DMS153 (cell line): ENCODE measurements at regions not wholly inside any gene's neighbourhood (a gene's known extent, or its start where the extent isn't known, plus 50 kb on each side); places are given as distances from the start of the nearest gene placed in this dataset.

Source experiments
- DNase-seq: peaks from one replicate; lab custom pipeline; 2025; lab: John Stamatoyannopoulos, UW

DNA sequence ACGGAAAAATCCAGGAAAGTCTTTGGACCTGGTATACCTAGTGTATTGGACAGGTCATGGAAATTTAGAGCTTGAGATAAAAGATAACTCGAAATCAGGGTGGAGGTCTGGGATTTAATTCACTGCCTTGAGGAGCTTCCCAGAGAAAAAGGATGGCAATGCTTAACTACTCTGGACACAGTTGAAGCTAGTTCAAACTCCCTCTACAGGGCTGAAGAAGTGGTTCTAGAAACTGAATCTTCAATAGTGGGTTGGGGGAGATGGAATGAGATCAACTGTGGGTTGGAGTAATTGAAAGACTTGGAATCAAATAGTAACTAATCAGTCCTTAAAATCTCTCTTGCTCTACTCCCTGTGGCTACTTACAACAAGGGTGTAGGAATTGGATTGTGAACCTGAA, 600.1 kb downstream of the IRS1 start:
- no peak for DNase-seq

DNA sequence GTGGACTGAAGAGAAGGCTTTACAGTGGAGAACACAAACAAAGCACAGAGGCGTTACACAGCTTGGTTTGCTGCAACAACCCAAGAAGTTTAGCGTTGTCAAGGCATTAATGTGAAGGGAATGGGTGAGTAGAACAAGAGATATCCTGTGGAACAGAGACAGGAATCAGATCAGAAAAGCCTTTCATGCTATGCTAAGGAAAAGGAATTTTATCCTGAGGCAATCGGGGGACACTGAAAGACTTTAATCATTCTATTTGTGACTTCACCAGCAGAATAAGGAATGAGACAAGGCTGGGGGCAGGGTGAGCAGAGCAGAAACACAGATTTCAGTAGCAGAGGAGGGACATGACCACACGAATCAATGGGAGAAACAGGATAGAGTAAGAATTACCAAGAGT, 600.7 kb downstream of the IRS1 start:
- DNase-seq: no peak

DNA sequence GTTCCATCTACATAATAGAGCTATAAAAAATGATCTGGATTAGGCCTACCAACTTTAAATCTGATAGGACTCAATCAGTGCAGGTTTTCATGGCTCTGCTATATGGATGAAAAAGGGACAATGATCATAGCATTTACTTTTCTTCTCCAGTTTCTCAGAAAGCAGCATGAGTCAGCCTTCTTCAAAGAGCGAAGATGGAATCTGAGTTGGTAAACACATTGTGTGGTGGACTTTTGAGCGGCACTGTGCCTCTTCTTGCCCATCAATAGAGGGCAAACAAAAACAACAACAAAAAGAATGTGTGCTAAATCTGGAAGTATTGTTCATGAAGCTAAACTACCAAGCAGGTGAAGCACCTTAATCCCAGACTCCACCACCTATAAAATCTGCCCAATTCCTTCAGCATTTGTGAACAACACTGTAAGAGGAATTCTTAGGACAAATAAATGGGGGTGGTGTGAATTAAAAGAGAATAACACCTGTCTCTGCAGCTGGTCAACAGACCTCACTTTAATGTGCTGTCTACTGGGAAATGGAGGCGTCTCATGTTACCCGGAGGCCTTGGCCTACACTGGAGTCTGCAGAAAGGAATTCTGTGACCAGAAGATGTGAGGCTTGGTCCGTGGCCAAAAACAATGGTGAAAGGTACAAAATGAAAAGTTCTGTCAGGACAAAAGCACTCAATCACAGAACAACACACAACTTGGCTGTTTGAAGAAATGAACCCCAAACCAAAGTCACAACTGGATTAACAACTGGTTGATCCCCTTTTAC, 609.0 kb downstream of the IRS1 start:
- DNase-seq: no peak

DNA sequence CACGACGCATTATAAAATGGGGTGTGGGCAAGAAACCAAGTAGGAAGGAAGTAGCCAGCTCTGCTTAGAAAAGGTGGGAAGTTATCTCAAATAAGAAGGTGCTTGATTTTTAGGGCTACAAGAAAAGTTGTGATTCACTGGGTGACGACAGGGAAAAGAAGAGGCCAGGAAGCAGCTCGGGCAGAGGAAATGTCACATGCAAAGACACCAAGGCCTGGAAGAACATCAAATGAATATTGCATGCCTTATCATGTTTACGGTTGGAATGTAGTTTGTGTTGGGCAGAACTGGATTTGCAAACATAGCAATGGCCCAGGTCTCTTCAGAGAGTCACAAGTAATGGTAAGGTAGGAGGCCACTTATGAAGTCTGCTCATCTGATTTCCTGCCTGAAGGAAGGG, 610.6 kb downstream of the IRS1 start:
- no peak for DNase-seq

DNA sequence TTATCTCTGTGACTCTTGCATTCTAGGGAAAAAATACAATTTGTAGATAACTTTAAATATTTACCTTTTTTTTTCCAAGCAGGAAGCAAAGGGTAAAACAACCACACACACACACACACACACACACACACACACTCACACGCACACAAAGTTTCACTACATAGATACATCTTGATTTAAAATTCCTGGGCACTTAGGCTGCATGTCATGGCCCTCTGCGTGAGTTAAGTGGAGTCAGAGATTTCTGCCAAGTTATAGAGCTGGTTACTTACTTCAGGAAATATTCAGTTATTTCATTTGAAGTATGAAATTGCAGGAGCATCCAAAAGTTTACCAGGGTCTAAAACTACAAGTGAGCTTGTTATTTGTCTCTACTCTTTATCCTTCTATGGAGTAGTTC, 612.0 kb downstream of the IRS1 start:
- DNase-seq: no peak

DNA sequence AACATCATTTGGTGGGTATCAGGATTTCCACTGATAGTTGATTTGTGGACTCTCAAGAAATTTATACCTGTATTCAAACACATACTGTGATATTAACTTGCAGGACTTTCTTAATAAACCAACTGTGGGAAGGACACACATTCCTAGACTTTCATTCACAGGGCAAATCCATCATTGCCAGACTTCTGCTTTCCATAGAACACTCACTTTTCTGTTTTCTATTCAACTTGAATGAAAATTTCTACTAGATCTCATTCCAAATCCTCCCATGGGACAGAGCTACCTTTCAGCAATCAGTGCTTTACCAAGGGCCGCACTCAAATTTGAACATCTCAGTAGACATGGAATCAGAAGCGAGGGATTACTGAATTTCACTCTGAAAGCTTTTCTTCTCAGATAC, 612.5 kb downstream of the IRS1 start:
- DNase-seq: no peak

DNA sequence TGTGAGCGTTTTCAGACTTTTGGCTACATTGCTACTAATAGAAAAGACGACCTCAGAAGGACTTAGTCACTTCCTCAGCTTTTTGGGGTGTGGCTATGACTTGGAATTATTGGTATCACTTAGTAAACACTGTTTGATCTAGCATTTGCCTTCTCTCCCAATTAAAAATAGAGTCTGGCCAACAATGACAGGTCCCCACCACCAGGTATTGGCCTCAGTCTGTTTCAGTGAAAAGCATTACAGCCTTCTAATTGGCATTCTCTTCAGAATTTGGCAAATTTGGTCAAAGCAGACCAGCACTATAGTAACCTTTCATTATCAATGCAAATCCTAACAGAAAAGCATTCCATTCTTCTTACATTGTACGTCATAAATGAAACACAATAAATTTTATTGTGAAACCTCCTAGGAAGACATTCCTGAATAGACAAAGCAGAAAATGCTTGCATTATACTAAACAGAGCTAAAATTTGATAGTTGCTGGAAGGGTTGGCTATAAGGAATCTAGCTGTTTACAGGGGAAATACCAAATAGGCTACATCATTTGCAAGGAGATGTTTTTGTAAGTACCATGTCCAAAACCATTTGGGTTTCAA, 613.9 kb downstream of the IRS1 start:
- DNase-seq: no peak

DNA sequence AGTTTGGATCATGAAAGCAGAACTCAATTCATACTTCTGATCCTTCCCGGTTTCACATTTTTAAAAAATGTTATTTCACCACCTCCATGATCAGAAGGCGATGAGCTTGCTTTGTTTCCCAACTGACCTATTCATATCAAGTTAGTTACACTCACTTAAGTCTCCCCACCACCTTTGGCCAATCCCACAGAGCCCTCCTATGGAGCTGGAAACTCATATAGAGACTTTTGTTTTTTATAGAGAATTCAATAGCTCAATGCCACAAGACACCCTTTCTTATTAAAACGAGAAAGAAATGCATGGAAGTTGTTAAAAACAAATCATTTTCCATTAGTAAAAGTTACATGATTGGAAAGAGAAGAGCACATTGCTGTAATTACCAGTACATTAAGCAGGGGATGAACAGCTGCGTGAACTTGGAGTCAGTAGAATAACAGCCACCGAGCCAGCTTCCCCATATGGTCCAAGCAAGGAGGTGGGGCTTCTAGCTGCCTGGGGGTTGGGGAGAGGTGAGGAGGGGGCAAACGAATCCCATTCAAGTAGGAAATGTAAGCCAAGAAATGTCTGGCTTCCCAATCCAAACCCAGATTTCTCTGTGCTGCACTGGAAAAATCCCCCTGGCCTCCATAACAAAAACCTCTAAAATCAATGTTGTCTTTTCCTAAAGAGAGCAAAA, 614.5 kb downstream of the IRS1 start:
- no peak for DNase-seq

DNA sequence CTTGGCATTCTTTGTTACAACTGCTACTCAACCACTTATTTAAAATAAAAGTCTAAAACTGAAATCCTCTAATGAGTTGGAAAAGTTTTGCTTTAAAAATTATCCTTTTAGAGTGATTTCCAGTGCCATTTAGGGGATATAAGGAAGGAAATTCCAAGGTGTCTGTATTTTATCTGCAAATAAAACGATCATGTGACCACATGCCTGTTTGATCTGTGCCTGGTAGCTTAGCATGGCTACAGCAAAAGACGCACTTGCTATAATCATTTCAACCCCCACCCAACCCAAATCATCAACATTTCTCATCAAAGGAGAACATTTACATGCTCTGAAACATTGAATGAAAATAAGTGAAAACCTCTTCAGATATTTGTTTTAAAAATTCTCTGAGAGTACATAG, 615.1 kb downstream of the IRS1 start:
- no peak for DNase-seq

DNA sequence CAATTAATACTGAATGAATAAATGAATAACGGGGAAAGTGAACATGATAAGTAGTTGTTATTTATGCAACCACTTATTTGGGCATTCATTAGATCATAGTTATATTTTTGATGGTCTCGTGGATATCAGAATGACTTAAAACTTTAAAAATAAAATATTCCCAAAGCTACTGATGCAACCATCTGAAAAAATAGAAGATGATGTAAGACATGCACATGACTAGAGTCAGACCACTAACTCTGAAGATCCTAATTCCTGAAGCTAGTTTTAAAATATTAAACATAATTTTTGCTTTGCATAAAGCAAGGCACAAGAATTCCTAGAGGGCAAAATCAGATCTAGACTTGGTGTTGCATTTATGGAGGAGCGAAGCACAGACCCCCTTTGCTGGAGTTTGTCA, 616.1 kb downstream of the IRS1 start:
- DNase-seq: no peak

DNA sequence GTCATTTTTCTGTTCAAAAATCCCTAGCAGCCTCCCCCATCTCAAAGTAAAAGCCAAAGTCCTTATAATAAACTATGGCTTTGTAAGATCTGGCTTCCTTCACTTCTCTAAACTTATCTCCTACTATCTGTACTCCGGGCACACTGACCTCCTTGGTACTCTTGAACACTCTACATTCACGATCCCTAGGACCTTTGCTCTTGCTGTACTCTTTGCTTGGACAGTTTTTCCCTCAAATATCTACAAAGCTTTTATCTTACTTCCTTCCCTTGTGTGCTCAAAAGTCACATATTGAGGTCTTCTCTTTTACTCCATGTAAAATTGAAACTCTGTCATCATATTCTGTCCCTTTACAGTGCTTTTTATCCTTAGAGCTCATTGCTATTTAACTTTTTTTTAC, 616.6 kb downstream of the IRS1 start:
- DNase-seq: no peak

DNA sequence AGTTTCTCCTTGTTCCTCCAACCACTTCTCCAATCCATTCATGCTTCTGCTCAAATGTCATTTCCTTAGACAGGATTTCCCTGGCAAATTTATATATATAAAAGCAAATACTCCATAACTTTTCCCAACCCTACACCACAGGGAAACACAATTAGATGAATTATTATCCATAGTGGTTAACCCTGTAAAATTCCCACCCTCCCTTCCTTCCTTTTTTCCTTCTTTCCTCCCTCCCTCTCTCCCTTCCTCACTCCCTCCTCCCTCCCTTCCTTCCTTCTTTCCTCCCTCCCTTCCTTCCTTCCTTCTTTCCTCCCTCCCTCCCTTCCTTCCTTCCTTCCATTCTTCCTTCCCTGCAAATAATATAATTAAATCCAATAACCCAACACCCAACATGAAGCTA, 617.7 kb downstream of the IRS1 start:
- DNase-seq: no peak

DNA sequence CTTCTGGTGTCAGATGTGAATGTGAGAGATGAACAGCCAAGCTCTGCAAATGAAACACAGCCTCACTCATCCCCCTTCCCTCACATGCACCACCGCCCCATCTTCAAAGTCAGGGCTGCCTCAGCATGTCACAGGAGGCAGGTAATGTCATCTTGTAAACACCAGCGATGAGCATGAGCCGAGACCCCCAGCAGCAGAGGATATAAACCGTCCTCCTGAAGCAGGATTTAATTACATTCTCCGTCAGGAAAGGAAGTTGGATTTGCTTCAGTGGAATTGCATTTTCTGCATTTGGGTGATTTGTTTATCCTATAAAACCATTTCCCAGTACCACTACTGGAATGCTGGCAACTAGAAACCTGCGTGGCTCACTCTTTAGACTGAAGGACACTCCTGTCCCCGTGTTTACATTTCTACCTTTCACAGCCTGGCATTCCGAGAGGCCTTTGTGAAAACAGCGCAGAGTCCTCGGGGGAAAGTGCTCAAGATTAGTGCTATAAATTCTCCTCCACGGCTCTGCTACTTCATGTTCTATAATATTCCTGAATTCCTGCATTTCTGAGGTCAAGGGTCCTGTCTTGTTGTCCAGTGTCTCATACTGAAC, 619.2 kb downstream of the IRS1 start:
- DNase-seq: no peak

DNA sequence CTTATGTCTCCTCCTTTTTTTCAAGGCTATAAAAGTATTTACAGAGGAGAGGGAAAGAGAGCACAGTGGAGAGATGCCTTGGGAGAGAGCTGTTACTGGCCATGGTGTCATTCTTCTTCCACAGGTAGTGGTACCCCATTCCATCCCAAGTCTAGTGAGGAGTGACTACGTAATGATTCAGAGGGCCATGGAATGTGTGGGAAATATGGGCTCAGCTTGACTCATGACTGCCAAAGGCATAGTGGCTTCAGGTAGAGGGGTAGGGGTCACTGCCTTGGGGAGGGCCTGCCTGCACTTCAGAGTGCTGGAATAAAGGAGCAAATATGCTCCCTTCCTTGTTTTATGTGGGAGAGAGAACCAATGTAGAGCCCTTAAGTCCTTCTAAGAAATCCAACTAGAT, 620.6 kb downstream of the IRS1 start:
- DNase-seq: no peak

DNA sequence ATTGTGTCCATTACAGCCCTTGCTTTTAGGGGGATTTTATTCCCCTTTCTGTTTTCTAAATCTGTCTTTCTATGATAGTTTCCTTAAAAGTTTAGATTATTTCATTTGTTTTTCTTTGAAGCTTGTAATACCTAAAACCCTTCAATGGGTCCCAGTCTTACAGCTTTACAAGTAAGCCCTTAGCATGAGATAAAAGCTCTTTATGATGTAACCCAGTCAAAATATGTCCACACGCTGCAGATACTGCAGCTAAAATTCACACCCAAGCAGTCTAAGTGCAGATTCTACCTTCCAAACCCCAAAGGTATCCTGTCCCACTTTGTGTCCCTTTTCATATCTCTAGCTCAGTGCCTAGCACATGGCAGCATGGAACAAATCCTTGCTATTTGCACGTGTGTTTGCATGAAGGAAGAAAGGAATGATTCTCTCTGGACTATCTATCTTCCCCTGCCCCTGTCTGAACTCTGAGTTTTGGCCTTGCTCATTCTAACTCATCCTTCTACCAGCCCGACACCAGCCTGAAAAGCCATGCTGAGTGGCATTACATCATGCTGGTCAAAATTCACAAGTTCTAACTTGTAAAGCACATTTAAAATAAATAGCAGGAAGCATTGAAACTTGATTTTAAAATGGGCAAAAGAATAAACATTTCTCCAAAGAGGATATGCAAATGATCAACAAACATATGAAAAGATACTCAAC, 623.2 kb downstream of the IRS1 start:
- no peak for DNase-seq

DNA sequence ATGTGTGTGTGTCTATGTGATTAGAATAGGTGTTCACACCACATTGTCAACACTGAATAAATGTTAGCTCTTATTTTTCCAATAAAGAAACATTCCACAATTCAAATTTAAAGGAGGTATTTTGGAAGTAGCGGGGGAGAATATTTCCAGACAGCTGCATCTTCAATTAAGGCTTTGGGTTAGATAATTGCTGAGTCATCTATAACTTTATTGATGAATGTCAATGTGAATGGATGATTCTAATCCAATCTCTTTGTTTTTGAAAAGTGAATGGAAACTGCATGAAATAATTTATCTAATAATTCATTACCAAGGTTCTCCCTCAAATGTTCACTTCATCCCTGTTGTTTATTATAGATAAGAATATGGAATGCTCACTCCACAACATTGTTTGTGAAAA, 625.2 kb downstream of the IRS1 start:
- no peak for DNase-seq

DNA sequence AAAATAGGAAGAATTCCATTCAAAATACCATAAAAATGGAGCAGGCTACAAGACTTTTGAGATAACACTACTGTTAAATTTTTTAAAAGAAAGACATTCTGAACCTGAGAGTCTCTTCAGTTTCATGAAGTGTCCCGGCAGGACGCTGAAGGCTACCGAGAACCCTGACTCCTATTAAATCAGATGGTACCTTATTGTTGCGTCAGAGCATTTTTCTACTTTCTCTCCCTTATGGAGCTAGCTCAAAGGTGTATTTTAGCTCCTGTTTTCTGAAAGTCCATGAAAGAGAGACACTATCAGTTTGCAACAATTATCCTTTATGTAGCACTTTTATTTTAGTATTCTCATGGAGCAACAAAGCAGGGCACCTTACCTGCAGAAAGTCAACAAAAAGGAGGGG, 626.7 kb downstream of the IRS1 start:
- DNase-seq: no peak

DNA sequence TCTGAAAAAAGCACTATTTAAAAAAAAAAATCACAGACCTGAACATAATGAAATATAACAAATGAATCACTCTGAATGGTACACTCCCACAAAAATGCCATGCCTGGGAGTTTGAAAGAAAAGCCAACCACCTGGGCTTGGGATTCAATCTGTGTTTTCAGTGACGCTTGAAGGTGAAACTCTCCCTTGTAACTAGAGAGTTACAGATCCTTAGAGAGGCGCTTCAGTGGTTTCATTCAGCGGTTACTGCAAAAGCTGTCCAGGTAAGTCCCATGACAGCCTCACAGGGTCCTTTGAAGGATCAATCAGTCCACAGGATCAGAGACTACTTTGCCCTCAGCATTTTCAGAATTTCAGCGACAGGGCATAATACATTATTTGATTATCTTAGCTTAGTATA, 627.3 kb downstream of the IRS1 start:
- no peak for DNase-seq

DNA sequence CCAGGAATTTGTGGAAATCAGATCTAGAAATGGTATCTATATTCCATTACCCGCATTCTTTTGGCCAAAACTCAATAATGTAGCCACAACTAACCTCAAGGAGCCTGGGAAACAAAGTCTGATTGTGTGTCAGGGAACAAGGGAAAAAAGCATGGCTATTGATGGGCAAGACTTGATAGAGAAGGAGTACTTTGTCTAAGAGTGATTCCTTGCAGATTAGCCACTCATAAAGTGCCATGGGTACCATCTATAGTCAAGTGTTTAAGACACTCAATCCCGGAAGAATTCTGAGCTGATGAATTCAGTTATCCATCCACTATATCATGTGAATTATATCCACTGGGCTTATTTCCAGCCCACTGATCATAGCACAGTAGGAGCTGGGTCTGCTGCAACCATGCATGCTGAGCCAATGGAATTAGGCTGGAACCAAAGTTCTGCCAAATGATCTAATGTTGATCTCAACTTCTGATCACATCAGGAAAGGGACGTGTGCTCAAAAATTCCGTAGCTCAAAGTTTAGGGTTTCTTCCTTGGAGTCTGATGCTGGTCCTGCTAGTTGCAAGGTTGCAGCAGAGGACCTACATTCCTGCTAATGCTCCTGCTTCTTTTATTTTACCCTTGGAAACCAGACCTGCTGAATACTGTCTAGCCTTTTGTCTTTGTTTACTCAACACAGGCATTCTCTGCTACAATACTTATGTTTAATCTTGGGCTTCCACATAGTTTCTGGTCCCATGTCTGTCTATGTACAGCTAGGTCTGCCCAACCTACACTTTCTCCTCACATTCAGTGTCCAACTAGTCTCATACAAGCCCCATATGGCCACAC, 629.7 kb downstream of the IRS1 start:
- no peak for DNase-seq

DNA sequence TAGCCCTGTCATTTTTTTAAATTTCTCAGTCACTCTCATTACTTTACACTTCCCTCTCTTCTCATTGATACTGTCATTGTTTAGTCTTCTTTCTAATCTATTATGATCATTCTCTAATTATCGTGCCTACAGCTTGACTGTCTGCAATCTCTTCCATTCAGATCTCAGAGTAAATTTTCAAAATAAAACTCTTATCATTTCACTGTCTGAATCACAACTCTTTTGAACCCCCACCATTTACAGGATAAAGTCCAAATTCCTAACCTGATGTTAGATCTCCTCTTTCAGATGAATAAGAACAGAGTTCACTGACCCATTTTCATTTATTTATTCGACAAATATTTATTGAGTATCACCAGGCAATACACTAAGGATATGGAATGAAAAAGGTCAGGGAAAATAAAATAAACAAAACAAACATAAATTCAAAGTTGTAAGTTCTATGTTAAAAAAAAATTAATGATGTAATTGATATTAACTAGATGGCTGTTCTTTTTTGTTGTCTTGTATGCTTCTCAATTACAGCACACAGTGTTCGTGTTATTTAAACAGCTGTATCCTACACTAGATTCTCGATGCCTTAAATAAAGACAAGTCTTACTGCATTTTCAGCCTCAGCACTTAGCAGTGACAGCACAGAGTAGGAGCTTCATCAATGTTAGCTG, 631.0 kb downstream of the IRS1 start:
- no peak for DNase-seq

DNA sequence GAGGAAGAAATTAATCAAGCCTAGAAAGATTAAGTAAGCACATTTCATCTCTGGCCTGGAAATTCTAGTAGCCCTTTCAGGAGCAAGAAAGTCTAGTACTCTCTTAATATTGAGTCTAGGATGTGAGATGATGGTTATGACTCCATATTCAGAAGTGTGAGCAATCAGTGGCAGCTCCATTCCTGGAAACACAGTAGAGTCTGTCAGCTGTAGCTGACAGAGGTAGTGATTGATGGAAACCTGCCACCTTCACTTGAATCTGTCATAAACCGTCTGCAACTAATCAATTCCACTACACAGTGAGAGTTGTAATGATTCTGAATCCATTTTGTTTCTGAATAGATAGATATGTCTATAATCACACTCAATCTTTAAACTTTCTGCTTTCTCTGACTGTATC, 635.1 kb downstream of the IRS1 start:
- DNase-seq: no peak
